Esophagus squamous epithelium (tissue), 4 donors: ENCODE measurements at regions not wholly inside any gene's neighbourhood (a gene's known extent, or its start where the extent isn't known, plus 50 kb on each side); places are given as distances from the start of the nearest gene placed in this dataset.

Experiments
- CTCF ChIP-seq, 6 experiments: fragments of 450-650 bp in 4 of 6; fragments of 200-600 bp in 2 of 6; sonication (generic) in 2 of 6; IDR thresholded peaks; one replicate each; pipeline ENCODE4 v1.5.1; 2016 to 2019; ENCODE audit warnings: antibody characterized with exemption in 6 of 6, mild to moderate bottlenecking in 4 of 6, moderate library complexity in 4 of 6
- POLR2A ChIP-seq, 4 donors: fragments of 450-650 bp; IDR thresholded peaks; one replicate each; pipeline ENCODE4 v1.6.1; 2017; ENCODE audit warnings: antibody characterized with exemption in 4 of 4, mild to moderate bottlenecking in 4 of 4, moderate library complexity in 3 of 4

- TF ChIP-seq POLR2A (IDR thresholded peaks at IDR 0.05) (no peak), CTCF (IDR thresholded peaks at IDR 0.05) (no peak)
Measured at GRCh38 chr12:75606151-75606550, 94.7 kb upstream of the KRR1 start.
